ENCODE measurements at regions not wholly inside any gene's neighbourhood (a gene's known extent, or its start where the extent isn't known, plus 50 kb on each side); places are given as distances from the start of the nearest gene placed in this dataset.

DNA sequence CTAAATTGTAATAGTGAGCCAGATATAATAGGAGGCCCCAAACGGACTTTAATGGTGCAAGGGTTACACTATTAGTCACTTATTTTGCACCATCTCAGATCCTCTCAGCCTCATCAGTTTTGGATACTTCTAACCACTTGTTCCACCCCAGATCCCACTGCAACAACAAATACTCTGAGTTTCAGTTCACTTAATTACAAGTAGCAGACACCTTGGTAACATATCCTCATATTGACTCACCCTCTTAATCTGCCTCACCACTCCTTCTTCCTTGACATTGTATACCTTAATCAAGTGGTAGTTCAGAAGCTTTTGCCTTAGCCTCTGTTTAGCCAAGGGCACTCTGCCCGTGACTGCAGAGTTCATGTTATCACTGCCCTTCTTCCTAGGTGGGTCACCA, 256.1 kb upstream of the UBASH3B start:
- DNase-seq (ENCODE audit: low spot score) = no peak

DNA sequence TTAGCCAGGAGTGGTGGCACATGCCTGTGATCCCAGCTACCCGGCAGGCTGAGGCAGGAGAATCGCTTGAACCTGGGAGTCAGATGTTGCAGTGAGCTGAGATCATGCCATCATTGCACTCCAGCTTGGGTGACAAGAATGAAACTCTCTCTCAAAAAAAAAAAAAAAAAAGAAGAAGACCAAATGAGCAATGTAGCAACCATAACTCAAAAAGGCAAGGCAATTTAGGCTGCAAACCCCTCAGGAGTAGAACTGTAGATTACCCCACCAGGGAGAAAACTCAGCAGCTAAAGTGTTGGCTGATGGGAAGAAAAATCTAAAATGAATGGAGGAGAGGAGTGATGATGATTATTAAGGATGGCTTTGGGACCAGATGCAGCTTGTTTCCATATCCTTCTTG, 256.7 kb upstream of the UBASH3B start:
- no peak for DNase-seq (ENCODE audit: low spot score)

DNA sequence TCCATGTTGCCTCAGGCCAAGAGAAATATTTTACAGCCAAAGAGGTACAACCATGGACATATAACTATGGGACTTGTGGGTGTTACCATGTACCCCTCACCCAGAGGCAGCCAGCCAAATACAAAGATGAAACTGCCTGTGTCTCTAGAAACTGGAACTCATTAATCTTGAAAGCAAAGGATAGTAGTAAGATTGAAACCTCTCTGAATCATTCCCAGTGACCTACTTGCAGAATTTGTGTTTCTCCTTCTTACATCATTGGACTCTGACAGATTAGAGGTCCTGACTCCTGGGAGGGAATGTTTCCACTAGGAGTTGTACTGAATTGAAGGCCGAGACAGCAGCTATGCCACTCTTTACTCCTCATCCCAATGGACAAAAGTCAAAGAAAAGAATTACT, 257.4 kb upstream of the UBASH3B start:
- DNase-seq (ENCODE audit: low spot score) = no peak

DNA sequence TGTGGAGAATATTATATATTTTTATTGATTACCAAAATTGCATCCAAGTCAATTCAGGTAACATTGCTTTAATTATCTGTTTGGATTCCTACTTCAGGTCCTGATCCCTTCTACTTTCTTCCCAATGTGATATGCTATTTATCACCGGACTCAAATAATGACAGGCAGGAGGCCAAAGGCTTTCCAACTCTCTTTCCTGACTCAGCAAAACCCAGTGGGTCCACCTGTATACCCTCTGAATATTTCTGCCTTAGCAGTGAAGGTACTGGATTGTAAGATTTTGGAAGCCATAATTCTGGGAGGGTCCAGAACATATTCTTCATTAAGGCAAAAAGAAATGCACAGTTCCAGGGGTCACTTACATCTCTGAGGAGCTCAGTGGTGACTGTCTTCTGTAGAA, 260.2 kb upstream of the UBASH3B start:
- no peak for DNase-seq (ENCODE audit: low spot score)

DNA sequence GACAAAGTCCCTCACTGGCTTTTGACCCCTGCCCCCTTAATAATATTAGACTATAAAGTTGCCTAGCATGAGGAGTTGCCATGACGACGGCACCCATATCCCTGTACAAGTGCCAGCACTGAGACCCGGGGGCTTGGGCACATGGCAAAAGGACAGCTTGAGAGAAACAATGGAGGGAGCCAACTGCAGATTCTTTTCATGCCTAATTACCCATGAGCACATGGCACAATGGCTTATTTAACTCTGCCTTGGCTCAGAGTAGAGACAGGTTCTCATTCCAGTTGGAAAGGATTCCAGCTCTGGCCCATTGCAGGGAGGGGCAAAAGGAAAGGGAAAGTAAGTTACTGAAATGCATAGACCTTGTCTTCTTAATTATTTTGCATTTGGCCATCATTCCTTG, 261.2 kb upstream of the UBASH3B start:
- DNase-seq (ENCODE audit: low spot score) = peak; percentile 58

DNA sequence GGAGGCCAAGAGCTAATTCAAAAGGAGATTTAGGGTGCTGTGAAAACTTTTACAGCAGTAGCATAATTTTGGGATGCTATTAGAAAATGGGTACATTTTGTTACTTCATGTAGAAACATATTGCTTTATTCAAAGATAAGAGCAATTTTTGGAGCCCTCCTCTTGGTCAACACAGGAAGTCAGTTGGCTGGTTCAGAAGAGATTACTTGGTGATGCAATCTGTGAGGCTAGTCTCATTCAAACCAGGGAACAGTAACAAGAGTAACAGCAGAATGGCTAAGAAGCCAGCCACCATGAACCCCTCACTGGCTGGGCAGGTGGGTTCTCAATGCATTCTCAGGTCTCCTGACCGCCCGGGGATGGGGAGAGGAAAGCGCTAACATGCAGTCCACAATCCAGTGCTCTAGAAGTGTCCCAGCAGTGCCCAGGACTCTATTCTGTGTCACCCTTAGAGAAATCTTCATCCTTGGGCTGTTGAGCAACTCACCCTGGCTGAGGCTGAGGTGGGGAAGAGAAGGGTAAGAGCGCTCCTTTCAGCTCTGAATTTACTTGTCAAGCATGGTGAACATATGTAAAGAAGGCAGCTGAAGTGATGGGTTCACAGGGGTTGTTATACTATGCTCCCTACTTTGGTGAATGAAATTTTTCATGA, 262.2 kb upstream of the UBASH3B start:
- DNase-seq (ENCODE audit: low spot score) = no peak

- no peak for DNase-seq (ENCODE audit: low spot score)
These were observed 263.0 kb upstream of the UBASH3B start for GRCh38 chr11:122392508-122392907.

DNA sequence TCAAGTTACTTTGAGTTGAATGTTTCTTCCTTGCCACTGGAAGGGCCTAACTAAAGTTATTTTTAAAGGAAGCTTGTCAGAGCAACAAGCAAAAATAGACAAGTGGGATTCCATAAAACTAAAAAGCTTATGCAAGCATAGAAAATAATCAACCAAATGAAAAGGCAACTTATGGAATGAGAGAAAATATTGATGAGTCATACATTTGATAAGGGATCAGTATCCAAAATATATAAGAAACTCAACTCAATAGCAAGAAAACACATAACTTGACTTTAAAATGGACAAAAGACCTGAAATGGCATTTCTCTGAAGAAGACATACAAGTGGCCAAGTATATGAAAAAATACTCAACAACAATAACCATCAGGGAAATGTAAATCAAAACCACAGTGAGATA, 264.5 kb upstream of the UBASH3B start:
- no peak for DNase-seq (ENCODE audit: low spot score)

DNA sequence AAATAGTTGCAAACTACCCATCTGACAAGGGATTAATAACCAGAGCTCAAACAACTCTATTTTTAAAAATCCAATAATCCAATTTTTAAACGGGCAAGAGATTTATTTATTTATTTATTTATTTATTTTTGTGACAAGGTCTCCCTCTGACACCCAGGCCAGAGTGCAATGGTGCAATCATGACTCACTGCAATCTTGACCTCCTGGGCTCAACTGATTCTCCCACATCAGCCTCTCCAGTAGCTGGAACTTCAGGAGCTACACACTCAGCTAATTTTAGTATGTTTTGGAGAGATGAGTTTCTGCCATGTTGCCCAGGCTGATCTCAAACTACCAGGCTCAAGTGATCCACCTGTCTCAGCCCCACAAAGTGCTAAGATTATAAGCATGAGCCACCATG, 267.2 kb upstream of the BLID start:
- no peak for DNase-seq (ENCODE audit: low spot score)

GRCh38 chr11:122375687-122376399, 259.8 kb upstream of the BLID start:
- DNase-seq (ENCODE audit: low spot score) = no peak

DNA sequence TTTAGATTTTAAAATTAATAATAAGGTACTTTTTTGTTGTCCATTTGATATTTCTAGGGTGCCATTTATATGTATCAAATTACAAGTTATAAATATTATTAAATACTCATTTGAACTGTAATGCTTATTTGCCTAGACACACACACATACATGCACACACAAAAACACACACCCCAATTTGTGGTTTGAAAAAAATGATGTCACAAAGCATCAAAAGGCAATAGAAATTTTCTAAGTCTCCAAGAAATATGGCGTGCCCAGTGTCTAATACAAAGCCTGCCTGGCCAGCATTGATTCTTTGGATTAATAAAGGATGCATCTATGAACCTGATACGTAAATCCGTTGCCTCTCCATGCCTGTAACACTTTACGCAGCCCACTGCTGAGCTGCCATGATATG, 252.8 kb upstream of the BLID start:
- no peak for DNase-seq (ENCODE audit: low spot score)

GRCh38 chr11:122367809-122368231, 251.8 kb upstream of the BLID start:
- DNase-seq (ENCODE audit: low spot score) = peak; percentile 45

DNA sequence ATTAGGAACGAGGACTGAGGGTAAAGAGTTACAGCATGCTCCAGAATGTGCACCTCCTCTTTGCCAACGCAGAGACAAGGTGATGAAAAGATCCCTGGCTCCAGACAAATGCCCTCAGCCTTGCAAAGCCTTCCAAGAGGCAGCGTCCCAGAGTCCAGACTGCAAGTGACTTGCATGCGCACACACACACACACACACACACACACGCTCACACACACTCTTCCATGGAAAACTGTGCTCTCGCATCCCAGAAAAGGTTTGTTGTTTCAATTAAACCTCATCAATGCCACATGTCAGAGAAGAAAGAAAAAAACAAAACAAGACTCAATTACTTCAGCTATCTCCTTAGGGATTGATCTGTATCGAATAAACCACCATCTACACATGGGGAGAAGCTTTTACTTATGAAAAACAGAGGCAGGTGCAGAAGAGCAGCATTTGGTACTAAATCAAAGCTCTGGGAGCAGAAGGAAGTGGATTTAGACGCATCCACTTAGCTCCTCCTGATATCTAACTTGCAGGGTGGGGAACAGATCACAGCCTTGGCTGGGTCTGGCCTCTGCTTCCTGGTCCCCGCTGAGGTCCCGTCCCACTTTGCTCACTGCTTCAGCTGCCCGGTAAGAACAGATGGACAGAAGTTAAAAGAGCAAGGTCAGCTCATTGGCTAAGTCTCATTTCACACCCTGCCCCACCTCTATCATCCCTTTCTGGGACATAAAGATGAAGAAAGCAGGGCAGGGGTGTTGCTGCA, 249.8 kb upstream of the BLID start:
- no peak for DNase-seq (ENCODE audit: low spot score)

- no peak for DNase-seq (ENCODE audit: low spot score)
These were observed 247.3 kb upstream of the BLID start for GRCh38 chr11:122363296-122363695.

- DNase-seq (ENCODE audit: low spot score) = no peak
These were observed 246.4 kb upstream of the BLID start for GRCh38 chr11:122362381-122362780.

GRCh38 chr11:122360875-122361274, 244.9 kb upstream of the BLID start:
- no peak for DNase-seq (ENCODE audit: low spot score)

DNA sequence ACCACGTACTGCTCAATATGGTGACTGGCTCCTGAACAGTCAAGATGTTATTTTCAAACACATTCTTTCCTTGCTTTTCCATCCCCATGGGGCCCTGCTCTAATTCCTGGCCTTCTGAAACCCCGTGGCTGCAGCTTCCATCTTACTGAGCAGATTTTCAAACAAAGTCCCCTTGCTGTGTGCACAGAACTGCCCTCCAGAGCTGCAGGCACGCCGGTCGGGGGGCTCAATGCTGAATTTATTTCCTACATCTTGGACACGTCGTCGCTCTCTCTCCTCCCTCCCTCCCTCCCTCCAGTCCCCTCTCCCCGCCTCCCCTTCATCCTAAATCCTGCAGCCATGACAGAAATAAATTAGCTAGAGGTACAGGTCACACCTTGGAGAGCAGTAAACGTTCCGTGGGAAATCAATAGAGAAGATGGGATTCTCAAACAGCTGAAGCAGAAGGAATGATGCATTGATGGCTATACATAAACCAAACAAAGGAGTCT, 243.1 kb upstream of the BLID start:
- no peak for DNase-seq (ENCODE audit: low spot score)

DNA sequence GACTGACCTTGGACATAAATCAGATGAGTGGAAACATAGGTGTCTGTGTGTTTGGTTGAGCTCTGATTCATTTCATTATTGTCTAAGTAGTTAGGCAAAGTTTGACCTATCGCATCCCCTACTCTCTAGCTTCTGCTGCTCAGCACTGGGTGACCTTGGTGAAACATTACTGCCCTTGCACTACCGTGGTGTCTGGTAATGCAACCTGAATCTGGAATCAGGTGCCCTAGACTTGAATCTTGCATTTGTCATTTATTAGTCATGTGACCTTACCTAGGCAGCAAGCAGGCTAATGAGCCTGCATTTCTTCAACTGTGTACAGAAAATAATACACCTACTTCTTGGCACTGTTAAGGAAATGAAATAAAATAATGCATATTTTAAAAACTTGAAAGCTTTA, 242.3 kb upstream of the BLID start:
- no peak for DNase-seq (ENCODE audit: low spot score)

GRCh38 chr11:122355968-122356367, 240.0 kb upstream of the BLID start:
- no peak for DNase-seq (ENCODE audit: low spot score)

- no peak for DNase-seq (ENCODE audit: low spot score)
These were observed 238.1 kb upstream of the BLID start for GRCh38 chr11:122354025-122354697.

DNA sequence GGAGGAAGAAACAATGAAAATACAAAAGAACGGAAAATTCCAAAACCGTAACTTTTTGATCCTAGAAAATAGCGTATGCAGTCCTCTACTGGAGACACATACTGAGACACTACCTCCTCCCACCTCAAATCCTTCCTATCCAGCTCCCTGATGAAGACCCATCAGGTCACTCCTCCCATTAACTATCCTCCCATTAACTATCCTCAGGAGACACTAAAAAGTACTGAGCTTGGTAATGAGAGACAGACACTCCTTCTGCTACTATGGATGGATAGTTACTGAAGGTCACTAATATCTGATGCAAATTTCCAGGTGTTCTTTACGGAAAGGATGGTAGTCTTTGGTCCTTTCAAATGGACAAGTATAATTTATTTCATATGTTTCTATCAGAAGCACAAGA, 237.5 kb upstream of the BLID start:
- DNase-seq (ENCODE audit: low spot score) = no peak

- DNase-seq (ENCODE audit: low spot score) = no peak
These were observed 232.8 kb upstream of the BLID start for GRCh38 chr11:122348659-122349409.
